GM19463 (cell line): ENCODE measurements at regions not wholly inside any gene's neighbourhood (a gene's known extent, or its start where the extent isn't known, plus 50 kb on each side); places are given as distances from the start of the nearest gene placed in this dataset.
A peak's percentile ranks its signal among the peaks of the same experiment; 100 is the strongest.

Experiments used
- ATAC-seq: cut with Tn5 transposase; IDR thresholded peaks from one replicate; pipeline ENCODE4 v1.9.1; 2021; ENCODE audit warnings: mild to moderate bottlenecking, moderate library complexity; ENCODE audit not compliant: unreplicated experiment

DNA sequence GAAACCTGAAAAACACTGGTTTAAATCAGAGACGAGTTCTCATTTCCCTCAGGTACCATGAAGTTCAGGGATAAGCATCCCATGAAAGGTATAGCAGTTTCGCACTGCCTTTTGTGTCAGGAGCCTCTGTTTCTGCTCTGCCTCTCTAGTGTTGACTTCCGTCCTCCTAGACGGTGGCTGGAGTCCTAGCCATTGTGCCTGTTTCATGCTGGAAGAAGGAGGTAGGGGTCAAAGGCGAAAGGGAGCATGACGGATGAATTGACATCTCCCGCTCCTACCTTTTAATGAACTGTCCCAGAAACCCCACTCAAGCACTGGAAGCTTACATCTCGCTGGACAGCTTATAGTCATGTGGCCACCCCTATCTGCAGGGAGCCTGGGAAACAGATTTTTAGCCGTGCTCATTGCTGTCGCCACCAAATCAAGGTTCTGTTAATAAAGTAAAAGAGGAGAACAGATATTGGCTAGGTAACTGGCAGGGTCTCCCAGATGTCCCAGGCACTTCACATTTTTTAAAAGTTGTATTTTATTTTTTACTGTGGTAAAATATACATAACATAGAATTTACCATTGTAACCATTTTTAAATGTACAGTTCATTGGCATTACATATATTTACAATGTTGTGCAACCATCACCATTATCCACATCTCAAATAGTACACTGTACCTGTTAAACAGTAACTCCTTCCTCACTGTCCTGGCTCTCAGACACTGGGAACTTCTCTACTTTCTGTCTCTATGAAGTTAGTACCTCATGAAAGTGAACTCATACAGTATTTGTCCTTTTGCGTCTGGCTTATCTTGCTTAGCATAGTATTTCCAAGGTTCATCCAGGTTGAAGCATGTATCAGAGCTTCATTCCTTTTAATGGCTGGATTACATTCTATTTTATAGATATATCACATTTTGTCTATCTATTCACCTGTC lies 55.0 kb upstream of the CTLA4 start:
- ATAC-seq = no peak

GRCh38 chr2:203813684-203814083 lies 53.9 kb upstream of the CTLA4 start:
- no peak for ATAC-seq

DNA sequence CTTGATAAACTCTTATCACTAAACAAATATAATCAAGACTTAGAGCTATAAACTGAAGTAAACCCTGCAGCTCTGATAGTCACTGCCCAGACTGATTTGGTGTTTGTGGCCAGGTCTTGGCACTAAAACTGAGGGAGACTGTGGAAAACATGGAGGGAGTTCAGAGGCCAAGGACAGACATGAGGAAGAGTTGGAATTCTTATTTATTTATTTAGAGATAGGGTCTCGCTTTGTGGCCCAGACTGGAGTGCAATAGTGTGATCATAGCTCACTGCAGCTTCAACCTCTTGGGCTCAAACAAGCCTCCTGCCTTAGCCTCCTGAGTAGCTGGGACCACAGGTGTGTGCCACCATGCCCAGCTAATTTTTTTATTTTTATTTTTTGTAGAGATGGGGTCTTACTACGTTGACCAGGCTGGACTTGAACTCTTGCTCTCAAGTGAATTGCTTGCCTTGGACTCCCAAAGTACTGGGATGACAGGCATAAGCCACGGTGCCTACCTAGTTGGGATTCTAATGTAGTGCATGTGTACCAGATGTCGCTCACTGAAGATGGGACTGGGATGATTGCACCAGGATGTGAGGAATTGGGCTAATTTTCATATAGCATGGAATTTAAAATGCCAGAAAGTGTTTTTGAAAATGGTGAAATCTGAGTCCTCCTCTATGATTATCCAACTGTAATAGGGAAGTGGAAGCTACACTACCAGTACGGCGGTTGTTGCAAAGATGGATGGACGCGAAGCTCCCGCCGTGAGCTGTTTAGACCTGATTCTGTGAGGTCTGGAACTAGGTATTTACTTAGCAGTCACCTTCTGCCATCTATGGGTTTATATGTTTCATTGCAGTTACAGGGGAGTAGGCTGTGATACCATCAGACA lies 52.7 kb upstream of the CTLA4 start:
- ATAC-seq = peak; percentile 57

DNA sequence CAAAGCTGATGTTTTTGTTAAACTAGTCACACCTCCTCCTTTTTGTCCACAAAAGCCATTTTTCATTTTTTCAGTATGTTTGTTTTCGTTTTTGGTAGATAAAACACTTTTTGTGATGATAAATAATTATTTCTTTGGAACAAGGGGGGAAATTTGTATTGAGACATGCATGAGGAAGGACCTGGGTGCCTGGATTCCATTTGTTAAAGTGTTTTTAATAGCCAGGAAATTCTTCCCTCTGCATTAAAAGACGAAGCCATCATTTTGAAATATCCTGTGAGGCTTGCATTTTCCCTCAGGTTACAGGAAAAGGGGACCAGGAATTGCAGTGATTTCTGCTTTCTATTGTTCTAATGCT lies 52.1 kb upstream of the CTLA4 start:
- ATAC-seq = no peak

- ATAC-seq = no peak
These were observed 50.4 kb upstream of the CTLA4 start for GRCh38 chr2:203817147-203817546.
